ENCODE measurements at regions not wholly inside any gene's neighbourhood (a gene's known extent, or its start where the extent isn't known, plus 50 kb on each side); places are given as distances from the start of the nearest gene placed in this dataset.

DNA sequence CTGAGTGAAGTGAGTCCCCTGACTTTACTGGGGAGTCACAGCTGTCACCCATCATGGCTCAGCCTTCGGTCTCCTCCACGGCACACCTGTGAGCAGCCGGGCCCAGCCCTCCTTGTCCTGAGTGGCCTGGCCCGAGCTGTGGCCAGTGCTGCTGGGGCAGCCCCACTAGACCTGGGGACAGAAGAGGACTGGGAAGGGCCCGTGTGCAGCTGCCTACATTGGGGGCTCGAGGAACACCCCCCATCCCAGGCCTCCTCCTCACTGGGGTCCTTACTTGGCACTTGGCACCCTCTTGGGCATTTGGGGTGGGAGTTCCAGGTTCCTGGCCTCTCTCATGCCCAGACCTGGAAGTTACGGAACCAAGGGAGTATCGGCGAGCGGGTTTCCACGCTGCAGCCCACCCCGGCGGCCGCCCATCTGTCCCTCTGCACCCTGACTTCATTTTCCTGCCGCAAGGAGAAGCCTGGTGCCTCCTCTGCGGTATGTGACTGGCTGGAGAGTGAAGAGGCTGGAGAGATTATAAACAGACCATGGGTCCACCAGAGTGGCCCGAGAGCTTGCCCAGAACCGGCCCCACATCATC lies 179.7 kb downstream of the KIF26A start:
- ChIA-PET POLR2A (no interaction called here), CTCF (no interaction called here)
- no TSS peak for BruUV-seq (replicated peaks)
- intact Hi-C loops (cut with micrococcal nuclease; ENCODE audit: unreplicated experiment): no loop called here
- Histone ChIP-seq H3K4me3 (ENCODE audit: low read depth, low read length) (no peak overlapping the region), H3K9me3 (no peaks in the 10 kb centered on the region), H3K36me3 (ENCODE audit: control insufficient read depth, insufficient read depth, low read length) (no peaks in the 10 kb centered on the region), H3K4me1 (no peaks in the 10 kb centered on the region), H3K27me3 (replicated peaks; ENCODE audit: control insufficient read depth, insufficient read depth, low read length) (no peaks in the 10 kb centered on the region; the same call in 1 of the 2 replicates)
- DNase-seq: no peak
- no peaks in the 10 kb centered on the region for H3K36me3 Mint-ChIP-seq (ENCODE audit: insufficient read depth, unreplicated experiment)
- no peak overlapping the region for H3K4me3 Mint-ChIP-seq (ENCODE audit: unreplicated experiment)
- peaks cover 16% of the 10 kb centered on the region for H3K27me3 Mint-ChIP-seq (ENCODE audit: insufficient read depth, unreplicated experiment)
- TF ChIP-seq, protein P1, sequence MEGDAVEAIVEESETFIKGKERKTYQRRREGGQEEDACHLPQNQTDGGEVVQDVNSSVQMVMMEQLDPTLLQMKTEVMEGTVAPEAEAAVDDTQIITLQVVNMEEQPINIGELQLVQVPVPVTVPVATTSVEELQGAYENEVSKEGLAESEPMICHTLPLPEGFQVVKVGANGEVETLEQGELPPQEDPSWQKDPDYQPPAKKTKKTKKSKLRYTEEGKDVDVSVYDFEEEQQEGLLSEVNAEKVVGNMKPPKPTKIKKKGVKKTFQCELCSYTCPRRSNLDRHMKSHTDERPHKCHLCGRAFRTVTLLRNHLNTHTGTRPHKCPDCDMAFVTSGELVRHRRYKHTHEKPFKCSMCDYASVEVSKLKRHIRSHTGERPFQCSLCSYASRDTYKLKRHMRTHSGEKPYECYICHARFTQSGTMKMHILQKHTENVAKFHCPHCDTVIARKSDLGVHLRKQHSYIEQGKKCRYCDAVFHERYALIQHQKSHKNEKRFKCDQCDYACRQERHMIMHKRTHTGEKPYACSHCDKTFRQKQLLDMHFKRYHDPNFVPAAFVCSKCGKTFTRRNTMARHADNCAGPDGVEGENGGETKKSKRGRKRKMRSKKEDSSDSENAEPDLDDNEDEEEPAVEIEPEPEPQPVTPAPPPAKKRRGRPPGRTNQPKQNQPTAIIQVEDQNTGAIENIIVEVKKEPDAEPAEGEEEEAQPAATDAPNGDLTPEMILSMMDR (IDR thresholded peaks at IDR 0.05; ENCODE audit: insufficient read depth in 1 of 2, low read depth in 1 of 2, low read length in 1 of 2, severe bottlenecking in 1 of 2, unreplicated experiment in 1 of 2): no peak
- H3K9me3 Mint-ChIP-seq (ENCODE audit: unreplicated experiment): no peaks in the 10 kb centered on the region
- no peak overlapping the region for H3K27ac Mint-ChIP-seq (ENCODE audit: unreplicated experiment)
- H3K4me1 Mint-ChIP-seq (ENCODE audit: low read depth, unreplicated experiment): no peaks in the 10 kb centered on the region

DNA sequence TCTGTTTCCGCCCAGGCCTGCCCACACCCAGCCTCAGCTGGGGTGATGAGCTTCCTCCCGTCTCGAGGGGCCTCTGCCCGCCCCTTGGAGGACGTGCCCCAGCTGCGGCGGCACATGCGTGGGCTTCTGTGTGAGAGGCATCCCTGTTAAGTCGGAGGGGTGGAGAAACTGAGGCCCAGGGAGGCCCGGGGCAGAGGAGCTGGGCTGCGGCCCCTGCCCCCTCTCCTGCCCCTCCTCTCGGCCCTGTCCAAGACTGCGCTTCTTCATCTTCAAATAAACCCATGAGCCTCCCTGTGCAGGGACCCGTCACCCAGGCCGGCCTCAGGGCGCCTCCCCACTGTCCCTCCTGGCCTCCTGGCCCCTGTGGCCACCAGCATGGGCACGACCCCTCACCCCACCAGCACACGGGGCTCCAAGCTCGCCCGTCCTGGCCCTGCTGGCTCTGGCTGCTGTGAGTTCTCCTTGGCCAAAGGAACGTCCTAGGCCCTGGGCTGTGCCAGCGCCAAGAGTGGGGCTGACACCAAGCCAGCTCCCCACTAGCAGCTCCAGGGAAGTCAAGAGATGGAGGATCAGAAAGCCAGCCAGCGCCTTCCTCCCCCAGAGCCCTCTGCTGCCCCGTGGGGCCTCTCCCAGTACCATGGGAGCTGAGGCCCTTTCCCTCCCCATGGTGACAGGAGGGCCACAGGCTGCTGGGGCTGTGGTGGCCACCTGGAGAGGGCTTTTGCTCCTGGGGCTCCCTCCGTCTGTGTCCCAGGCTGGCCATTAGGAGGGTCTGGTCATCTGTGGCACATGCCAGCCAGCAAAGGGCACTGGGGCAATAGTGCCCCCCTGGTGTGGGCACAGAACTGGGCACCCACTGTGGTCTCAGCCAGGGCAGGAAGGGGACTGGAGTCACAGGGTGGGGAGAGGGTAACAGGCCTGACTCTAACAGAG lies 180.4 kb downstream of the KIF26A start:
- Mint-ChIP-seq H3K4me1 (ENCODE audit: low read depth, unreplicated experiment) (no peaks in the 10 kb centered on the region), H3K36me3 (ENCODE audit: insufficient read depth, unreplicated experiment) (no peaks in the 10 kb centered on the region), H3K9me3 (ENCODE audit: unreplicated experiment) (no peaks in the 10 kb centered on the region), H3K4me3 (ENCODE audit: unreplicated experiment) (no peak overlapping the region), H3K27me3 (ENCODE audit: insufficient read depth, unreplicated experiment) (peaks cover 13% of the 10 kb centered on the region), H3K27ac (ENCODE audit: unreplicated experiment) (no peak overlapping the region)
- Histone ChIP-seq H3K9me3 (no peaks in the 10 kb centered on the region), H3K4me3 (ENCODE audit: low read depth, low read length) (no peak overlapping the region), H3K36me3 (ENCODE audit: control insufficient read depth, insufficient read depth, low read length) (no peaks in the 10 kb centered on the region), H3K27me3 (replicated peaks; ENCODE audit: control insufficient read depth, insufficient read depth, low read length) (no peaks in the 10 kb centered on the region; the same call in 1 of the 2 replicates), H3K4me1 (no peaks in the 10 kb centered on the region)
- ChIA-PET CTCF (no interaction called here), POLR2A (no interaction called here)
- TF ChIP-seq, protein P1 (IDR thresholded peaks at IDR 0.05; ENCODE audit: insufficient read depth in 1 of 2, low read depth in 1 of 2, low read length in 1 of 2, severe bottlenecking in 1 of 2, unreplicated experiment in 1 of 2): no peak
- DNase-seq: no peak
- intact Hi-C loops (cut with micrococcal nuclease; ENCODE audit: unreplicated experiment): no loop called here
- no TSS peak for BruUV-seq (replicated peaks)

- CTCF ChIA-PET: no interaction called here
- H3K27me3 ChIP-seq (replicated peaks; ENCODE audit: control insufficient read depth, insufficient read depth, low read length): no peaks in the 10 kb centered on the region; the same call in 1 of the 2 replicates
- Mint-ChIP-seq H3K4me1 (ENCODE audit: low read depth, unreplicated experiment) (no peaks in the 10 kb centered on the region), H3K9me3 (ENCODE audit: unreplicated experiment) (no peaks in the 10 kb centered on the region), H3K27me3 (ENCODE audit: insufficient read depth, unreplicated experiment) (peaks cover 13% of the 10 kb centered on the region), H3K36me3 (ENCODE audit: insufficient read depth, unreplicated experiment) (no peaks in the 10 kb centered on the region), H3K27ac (ENCODE audit: unreplicated experiment) (no peak overlapping the region), H3K4me3 (ENCODE audit: unreplicated experiment) (no peak overlapping the region)
- no peak overlapping the region for H3K4me3 ChIP-seq (ENCODE audit: low read depth, low read length)
- no peaks in the 10 kb centered on the region for H3K4me1 ChIP-seq
- no peaks in the 10 kb centered on the region for H3K9me3 ChIP-seq
- POLR2A ChIA-PET: no interaction called here
- DNase-seq: no peak
- TF ChIP-seq, protein P1 (IDR thresholded peaks at IDR 0.05; ENCODE audit: insufficient read depth in 1 of 2, low read depth in 1 of 2, low read length in 1 of 2, severe bottlenecking in 1 of 2, unreplicated experiment in 1 of 2): no peak
- H3K36me3 ChIP-seq (ENCODE audit: control insufficient read depth, insufficient read depth, low read length): no peaks in the 10 kb centered on the region
- intact Hi-C loops (cut with micrococcal nuclease; ENCODE audit: unreplicated experiment): no loop called here
- BruUV-seq (replicated peaks): no TSS peak
Observed at GRCh38 chr14:104319491-104320241, 181.3 kb downstream of the KIF26A start.
